HEK293 (cell line): ENCODE measurements at regions not wholly inside any gene's neighbourhood (a gene's known extent, or its start where the extent isn't known, plus 50 kb on each side); places are given as distances from the start of the nearest gene placed in this dataset.

Experiments
- CTCF ChIA-PET: fragments of 350-600 bp; formaldehyde crosslinking; extraction: SDS; loops from one replicate; lab custom pipeline; 2021; ENCODE audit warnings: antibody characterized with exemption; lab: Yijun Ruan, JAX
- POLR2A ChIA-PET: fragments of 300-600 bp; formaldehyde crosslinking; extraction: SDS; loops from one replicate; lab custom pipeline; 2020; ENCODE audit warnings: antibody characterized with exemption, inconsistent platforms; lab: Yijun Ruan, JAX
- H3K27ac ChIP-seq: fragments of 200-500 bp; sonication (Bioruptor generic); 2 replicates; pipeline ENCODE4 v1.5.1; 2014; ENCODE audit warnings: low read depth, low read length, control low read depth, inconsistent platforms; ENCODE audit errors: extremely low read depth
- H3K36me3 ChIP-seq, 2 experiments: fragments of 200-500 bp in 1 of 2; sonication (Bioruptor generic) in 1 of 2; 1 replicate in 1 of 2; 2 replicates in 1 of 2; pipeline ENCODE4 v1.5.1; 2014 to 2017; ENCODE audit warnings: inconsistent platforms in 2 of 2, low read length in 2 of 2; ENCODE audit not compliant: control insufficient read depth in 2 of 2, insufficient read depth in 1 of 2
- H3K4me1 ChIP-seq: fragments of 200-500 bp; sonication (Bioruptor generic); 2 replicates; pipeline ENCODE4 v1.5.1; 2014; ENCODE audit warnings: mild to moderate bottlenecking, low read length, inconsistent platforms; ENCODE audit not compliant: control insufficient read depth, insufficient read depth
- H3K4me3 ChIP-seq: 2 replicates; pipeline ENCODE4 v1.5.1; 2011; ENCODE audit warnings: low read depth, mild to moderate bottlenecking, control low read depth, low read length, moderate library complexity
- H3K9me3 ChIP-seq: fragments of 200-500 bp; sonication (Bioruptor generic); 2 replicates; pipeline ENCODE4 v1.5.1; 2014; ENCODE audit warnings: low read depth, low read length, inconsistent platforms; ENCODE audit not compliant: control insufficient read depth, insufficient read depth
- HOXC10 ChIP-seq: sonication (generic); formaldehyde crosslinking; IDR thresholded peaks from 2 replicates; pipeline ENCODE4 v1.8.1; 2023; ENCODE audit warnings: mild to moderate bottlenecking, missing genetic modification reagents
- YY2 ChIP-seq: fragments of 450-650 bp; formaldehyde crosslinking; IDR thresholded peaks from 2 replicates; pipeline ENCODE4 v1.5.1; 2016; ENCODE audit warnings: missing biosample characterization, missing genetic modification characterization
- ZFHX2 ChIP-seq: fragments of 450-650 bp; formaldehyde crosslinking; conservative IDR thresholded peaks from 2 replicates; pipeline ENCODE4 v1.5.1; 2016; ENCODE audit warnings: missing biosample characterization, missing genetic modification characterization
- ZNF157 ChIP-seq: fragments of 450-650 bp; formaldehyde crosslinking; IDR thresholded peaks from 2 replicates; pipeline ENCODE4 v1.5.1; 2016; ENCODE audit warnings: missing biosample characterization, missing genetic modification characterization
- ZNF169 ChIP-seq: fragments of 450-650 bp; formaldehyde crosslinking; IDR thresholded peaks from 2 replicates; pipeline ENCODE4 v1.5.1; 2016; ENCODE audit warnings: missing biosample characterization, missing genetic modification characterization
- ZNF830 ChIP-seq: fragments of 450-650 bp; IDR thresholded peaks from 2 replicates; pipeline ENCODE4 v1.5.0; 2018; ENCODE audit warnings: missing biosample characterization, missing genetic modification characterization, low read depth, mild to moderate bottlenecking, moderate library complexity
- ZNF837 ChIP-seq: fragments of 450-650 bp; formaldehyde crosslinking; IDR thresholded peaks from 2 replicates; pipeline ENCODE4 v1.5.1; 2016; ENCODE audit warnings: missing biosample characterization, missing genetic modification characterization
- ZSCAN30 ChIP-seq: fragments of 450-650 bp; IDR thresholded peaks from 2 replicates; pipeline ENCODE4 v1.5.1; 2018; ENCODE audit warnings: missing biosample characterization, mild to moderate bottlenecking, missing genetic modification characterization, moderate library complexity
- TF ChIP-seq, protein P1 (sequence below): fragments of 450-650 bp; formaldehyde crosslinking; IDR thresholded peaks from 2 replicates; pipeline ENCODE4 v1.5.1; 2016; ENCODE audit warnings: missing biosample characterization, missing genetic modification characterization
- TF ChIP-seq, protein P2 (sequence below): fragments of 450-650 bp; formaldehyde crosslinking; optimal IDR thresholded peaks from 2 replicates; pipeline ENCODE3; 2016; ENCODE audit warnings: missing biosample characterization, mild to moderate bottlenecking, missing genetic modification characterization
- TF ChIP-seq, protein P3 (sequence below): fragments of 450-650 bp; formaldehyde crosslinking; IDR thresholded peaks from 2 replicates; pipeline ENCODE4 v1.5.1; 2016; ENCODE audit warnings: missing biosample characterization, missing genetic modification characterization
- TF ChIP-seq, protein P4 (sequence below): fragments of 450-650 bp; formaldehyde crosslinking; IDR thresholded peaks from 2 replicates; pipeline ENCODE4 v1.5.1; 2017; ENCODE audit warnings: missing biosample characterization, missing genetic modification characterization
- TF ChIP-seq, protein P5 (sequence below): fragments of 450-650 bp; formaldehyde crosslinking; IDR thresholded peaks from 2 replicates; pipeline ENCODE4 v1.5.1; 2016; ENCODE audit warnings: missing biosample characterization, missing genetic modification characterization, borderline replicate concordance
- TF ChIP-seq, protein P6 (sequence below): IDR thresholded peaks from 2 replicates; pipeline ENCODE4 v1.6.1; 2011; ENCODE audit warnings: mild to moderate bottlenecking, low read depth, low read length, borderline replicate concordance

DNA sequence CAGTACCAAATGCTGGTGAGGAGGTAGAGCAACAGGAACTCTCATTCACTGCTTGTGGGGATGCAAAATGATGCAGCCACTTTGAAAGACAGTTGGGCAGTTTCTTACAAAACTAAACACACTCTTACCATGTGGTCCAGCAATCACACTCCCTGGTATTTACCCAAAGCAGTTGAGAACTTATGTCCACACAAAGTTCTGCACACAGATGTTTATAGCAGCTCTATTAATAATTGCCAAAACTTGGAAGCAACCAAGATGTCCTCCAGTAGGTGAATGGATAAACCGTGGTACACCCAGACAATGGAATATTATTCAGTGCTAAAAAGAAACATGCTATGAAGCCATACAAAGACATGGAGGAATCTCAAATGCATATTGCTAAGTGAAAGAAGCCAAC, 139.1 kb upstream of the SLC6A11 start:
- no peaks in the 10 kb centered on the region for H3K9me3 ChIP-seq
- no peaks in the 10 kb centered on the region for H3K36me3 ChIP-seq
- no peaks in the 10 kb centered on the region for H3K4me1 ChIP-seq
- POLR2A ChIA-PET: no interaction called here
- H3K27ac ChIP-seq: no peak overlapping the region
- no peak overlapping the region for H3K4me3 ChIP-seq
- TF ChIP-seq, protein P1, sequence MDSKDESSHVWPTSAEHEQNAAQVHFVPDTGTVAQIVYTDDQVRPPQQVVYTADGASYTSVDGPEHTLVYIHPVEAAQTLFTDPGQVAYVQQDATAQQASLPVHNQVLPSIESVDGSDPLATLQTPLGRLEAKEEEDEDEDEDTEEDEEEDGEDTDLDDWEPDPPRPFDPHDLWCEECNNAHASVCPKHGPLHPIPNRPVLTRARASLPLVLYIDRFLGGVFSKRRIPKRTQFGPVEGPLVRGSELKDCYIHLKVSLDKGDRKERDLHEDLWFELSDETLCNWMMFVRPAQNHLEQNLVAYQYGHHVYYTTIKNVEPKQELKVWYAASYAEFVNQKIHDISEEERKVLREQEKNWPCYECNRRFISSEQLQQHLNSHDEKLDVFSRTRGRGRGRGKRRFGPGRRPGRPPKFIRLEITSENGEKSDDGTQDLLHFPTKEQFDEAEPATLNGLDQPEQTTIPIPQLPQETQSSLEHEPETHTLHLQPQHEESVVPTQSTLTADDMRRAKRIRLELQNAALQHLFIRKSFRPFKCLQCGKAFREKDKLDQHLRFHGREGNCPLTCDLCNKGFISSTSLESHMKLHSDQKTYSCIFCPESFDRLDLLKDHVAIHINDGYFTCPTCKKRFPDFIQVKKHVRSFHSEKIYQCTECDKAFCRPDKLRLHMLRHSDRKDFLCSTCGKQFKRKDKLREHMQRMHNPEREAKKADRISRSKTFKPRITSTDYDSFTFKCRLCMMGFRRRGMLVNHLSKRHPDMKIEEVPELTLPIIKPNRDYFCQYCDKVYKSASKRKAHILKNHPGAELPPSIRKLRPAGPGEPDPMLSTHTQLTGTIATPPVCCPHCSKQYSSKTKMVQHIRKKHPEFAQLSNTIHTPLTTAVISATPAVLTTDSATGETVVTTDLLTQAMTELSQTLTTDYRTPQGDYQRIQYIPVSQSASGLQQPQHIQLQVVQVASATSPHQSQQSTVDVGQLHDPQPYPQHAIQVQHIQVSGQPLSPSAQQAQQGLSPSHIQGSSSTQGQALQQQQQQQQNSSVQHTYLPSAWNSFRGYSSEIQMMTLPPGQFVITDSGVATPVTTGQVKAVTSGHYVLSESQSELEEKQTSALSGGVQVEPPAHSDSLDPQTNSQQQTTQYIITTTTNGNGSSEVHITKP (tag by site-specific recombination): no peak
- TF ChIP-seq YY2 (tag by site-specific recombination) (no peak), ZFHX2 (tag by site-specific recombination) (no peak), ZNF157 (tag by site-specific recombination) (no peak), ZSCAN30 (no peak), ZNF837 (tag by site-specific recombination) (no peak), HOXC10 (CRISPR knock-in tag) (no peak), ZNF830 (no peak), ZNF169 (tag by site-specific recombination) (no peak)
- TF ChIP-seq, protein P2, sequence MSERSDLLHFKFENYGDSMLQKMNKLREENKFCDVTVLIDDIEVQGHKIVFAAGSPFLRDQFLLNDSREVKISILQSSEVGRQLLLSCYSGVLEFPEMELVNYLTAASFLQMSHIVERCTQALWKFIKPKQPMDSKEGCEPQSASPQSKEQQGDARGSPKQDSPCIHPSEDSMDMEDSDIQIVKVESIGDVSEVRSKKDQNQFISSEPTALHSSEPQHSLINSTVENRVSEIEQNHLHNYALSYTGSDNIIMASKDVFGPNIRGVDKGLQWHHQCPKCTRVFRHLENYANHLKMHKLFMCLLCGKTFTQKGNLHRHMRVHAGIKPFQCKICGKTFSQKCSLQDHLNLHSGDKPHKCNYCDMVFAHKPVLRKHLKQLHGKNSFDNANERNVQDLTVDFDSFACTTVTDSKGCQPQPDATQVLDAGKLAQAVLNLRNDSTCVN (tag by site-specific recombination): no peak
- TF ChIP-seq, protein P3, sequence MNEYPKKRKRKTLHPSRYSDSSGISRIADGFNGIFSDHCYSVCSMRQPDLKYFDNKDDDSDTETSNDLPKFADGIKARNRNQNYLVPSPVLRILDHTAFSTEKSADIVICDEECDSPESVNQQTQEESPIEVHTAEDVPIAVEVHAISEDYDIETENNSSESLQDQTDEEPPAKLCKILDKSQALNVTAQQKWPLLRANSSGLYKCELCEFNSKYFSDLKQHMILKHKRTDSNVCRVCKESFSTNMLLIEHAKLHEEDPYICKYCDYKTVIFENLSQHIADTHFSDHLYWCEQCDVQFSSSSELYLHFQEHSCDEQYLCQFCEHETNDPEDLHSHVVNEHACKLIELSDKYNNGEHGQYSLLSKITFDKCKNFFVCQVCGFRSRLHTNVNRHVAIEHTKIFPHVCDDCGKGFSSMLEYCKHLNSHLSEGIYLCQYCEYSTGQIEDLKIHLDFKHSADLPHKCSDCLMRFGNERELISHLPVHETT (tag by site-specific recombination): no peak
- TF ChIP-seq, protein P4, sequence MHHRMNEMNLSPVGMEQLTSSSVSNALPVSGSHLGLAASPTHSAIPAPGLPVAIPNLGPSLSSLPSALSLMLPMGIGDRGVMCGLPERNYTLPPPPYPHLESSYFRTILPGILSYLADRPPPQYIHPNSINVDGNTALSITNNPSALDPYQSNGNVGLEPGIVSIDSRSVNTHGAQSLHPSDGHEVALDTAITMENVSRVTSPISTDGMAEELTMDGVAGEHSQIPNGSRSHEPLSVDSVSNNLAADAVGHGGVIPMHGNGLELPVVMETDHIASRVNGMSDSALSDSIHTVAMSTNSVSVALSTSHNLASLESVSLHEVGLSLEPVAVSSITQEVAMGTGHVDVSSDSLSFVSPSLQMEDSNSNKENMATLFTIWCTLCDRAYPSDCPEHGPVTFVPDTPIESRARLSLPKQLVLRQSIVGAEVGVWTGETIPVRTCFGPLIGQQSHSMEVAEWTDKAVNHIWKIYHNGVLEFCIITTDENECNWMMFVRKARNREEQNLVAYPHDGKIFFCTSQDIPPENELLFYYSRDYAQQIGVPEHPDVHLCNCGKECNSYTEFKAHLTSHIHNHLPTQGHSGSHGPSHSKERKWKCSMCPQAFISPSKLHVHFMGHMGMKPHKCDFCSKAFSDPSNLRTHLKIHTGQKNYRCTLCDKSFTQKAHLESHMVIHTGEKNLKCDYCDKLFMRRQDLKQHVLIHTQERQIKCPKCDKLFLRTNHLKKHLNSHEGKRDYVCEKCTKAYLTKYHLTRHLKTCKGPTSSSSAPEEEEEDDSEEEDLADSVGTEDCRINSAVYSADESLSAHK (tag by site-specific recombination): no peak
- TF ChIP-seq, protein P5, sequence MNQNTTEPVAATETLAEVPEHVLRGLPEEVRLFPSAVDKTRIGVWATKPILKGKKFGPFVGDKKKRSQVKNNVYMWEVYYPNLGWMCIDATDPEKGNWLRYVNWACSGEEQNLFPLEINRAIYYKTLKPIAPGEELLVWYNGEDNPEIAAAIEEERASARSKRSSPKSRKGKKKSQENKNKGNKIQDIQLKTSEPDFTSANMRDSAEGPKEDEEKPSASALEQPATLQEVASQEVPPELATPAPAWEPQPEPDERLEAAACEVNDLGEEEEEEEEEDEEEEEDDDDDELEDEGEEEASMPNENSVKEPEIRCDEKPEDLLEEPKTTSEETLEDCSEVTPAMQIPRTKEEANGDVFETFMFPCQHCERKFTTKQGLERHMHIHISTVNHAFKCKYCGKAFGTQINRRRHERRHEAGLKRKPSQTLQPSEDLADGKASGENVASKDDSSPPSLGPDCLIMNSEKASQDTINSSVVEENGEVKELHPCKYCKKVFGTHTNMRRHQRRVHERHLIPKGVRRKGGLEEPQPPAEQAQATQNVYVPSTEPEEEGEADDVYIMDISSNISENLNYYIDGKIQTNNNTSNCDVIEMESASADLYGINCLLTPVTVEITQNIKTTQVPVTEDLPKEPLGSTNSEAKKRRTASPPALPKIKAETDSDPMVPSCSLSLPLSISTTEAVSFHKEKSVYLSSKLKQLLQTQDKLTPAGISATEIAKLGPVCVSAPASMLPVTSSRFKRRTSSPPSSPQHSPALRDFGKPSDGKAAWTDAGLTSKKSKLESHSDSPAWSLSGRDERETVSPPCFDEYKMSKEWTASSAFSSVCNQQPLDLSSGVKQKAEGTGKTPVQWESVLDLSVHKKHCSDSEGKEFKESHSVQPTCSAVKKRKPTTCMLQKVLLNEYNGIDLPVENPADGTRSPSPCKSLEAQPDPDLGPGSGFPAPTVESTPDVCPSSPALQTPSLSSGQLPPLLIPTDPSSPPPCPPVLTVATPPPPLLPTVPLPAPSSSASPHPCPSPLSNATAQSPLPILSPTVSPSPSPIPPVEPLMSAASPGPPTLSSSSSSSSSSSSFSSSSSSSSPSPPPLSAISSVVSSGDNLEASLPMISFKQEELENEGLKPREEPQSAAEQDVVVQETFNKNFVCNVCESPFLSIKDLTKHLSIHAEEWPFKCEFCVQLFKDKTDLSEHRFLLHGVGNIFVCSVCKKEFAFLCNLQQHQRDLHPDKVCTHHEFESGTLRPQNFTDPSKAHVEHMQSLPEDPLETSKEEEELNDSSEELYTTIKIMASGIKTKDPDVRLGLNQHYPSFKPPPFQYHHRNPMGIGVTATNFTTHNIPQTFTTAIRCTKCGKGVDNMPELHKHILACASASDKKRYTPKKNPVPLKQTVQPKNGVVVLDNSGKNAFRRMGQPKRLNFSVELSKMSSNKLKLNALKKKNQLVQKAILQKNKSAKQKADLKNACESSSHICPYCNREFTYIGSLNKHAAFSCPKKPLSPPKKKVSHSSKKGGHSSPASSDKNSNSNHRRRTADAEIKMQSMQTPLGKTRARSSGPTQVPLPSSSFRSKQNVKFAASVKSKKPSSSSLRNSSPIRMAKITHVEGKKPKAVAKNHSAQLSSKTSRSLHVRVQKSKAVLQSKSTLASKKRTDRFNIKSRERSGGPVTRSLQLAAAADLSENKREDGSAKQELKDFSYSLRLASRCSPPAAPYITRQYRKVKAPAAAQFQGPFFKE (tag by site-specific recombination): no peak
- TF ChIP-seq, protein P6, sequence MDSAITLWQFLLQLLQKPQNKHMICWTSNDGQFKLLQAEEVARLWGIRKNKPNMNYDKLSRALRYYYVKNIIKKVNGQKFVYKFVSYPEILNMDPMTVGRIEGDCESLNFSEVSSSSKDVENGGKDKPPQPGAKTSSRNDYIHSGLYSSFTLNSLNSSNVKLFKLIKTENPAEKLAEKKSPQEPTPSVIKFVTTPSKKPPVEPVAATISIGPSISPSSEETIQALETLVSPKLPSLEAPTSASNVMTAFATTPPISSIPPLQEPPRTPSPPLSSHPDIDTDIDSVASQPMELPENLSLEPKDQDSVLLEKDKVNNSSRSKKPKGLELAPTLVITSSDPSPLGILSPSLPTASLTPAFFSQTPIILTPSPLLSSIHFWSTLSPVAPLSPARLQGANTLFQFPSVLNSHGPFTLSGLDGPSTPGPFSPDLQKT: no peak
- CTCF ChIA-PET: no interaction called here
